ENCODE measurements at regions not wholly inside any gene's neighbourhood (a gene's known extent, or its start where the extent isn't known, plus 50 kb on each side); places are given as distances from the start of the nearest gene placed in this dataset.

GRCh38 chr17:70562137-70562536 lies 392.8 kb downstream of the KCNJ2 start:
- H3K4me2 ChIP-seq = no peak overlapping the region
- no peaks in the 10 kb centered on the region for H3K27me3 Mint-ChIP-seq (ENCODE audit: insufficient read depth, low read depth, poor library complexity)
- no peak for ATAC-seq

GRCh38 chr17:70563281-70563820 lies 394.0 kb downstream of the KCNJ2 start:
- H3K4me1 ChIP-seq (ENCODE audit: insufficient read depth) = no peaks in the 10 kb centered on the region
- ATAC-seq = no peak
- H3K27me3 Mint-ChIP-seq (ENCODE audit: insufficient read depth, low read depth, poor library complexity) = no peaks in the 10 kb centered on the region
- no peak overlapping the region for H3K27ac Mint-ChIP-seq
- no peak overlapping the region for H3K4me3 ChIP-seq
- no peaks in the 10 kb centered on the region for H3K9me3 Mint-ChIP-seq
- H3K4me1 Mint-ChIP-seq = no peaks in the 10 kb centered on the region
- H2AFZ ChIP-seq = no peak overlapping the region
- no peak overlapping the region for H3K4me3 Mint-ChIP-seq
- no peaks in the 10 kb centered on the region for H3K36me3 Mint-ChIP-seq (ENCODE audit: low read depth)
- no peaks in the 10 kb centered on the region for H3K27me3 ChIP-seq (ENCODE audit: insufficient read depth)
- H3K9me2 ChIP-seq (ENCODE audit: insufficient read depth) = no peaks in the 10 kb centered on the region
- no peaks in the 10 kb centered on the region for H3K79me2 ChIP-seq (replicated peaks; ENCODE audit: insufficient read depth)
- no peaks in the 10 kb centered on the region for H4K20me1 ChIP-seq (replicated peaks; ENCODE audit: insufficient read depth)
- no peaks in the 10 kb centered on the region for H3K36me3 ChIP-seq (ENCODE audit: insufficient read depth)
- H3F3A ChIP-seq (replicated peaks; ENCODE audit: low read depth) = no peaks in the 10 kb centered on the region
- no peak for DNase-seq (ENCODE audit: low spot score)
- H3K27ac ChIP-seq (ENCODE audit: low read depth) = no peak overlapping the region
- H3K4me2 ChIP-seq = no peak overlapping the region
- TF ChIP-seq CTCF (conservative IDR thresholded peaks at IDR 0.05; ENCODE audit: low read depth in 2 of 2) (no peak), ETS1 (IDR thresholded peaks at IDR 0.05) (no peak), EZH2 (IDR thresholded peaks at IDR 0.05; ENCODE audit: low read depth, unreplicated experiment) (no peak), CREB1 (CRISPR knock-in tag; IDR thresholded peaks at IDR 0.05; ENCODE audit: low read depth) (no peak), ZNF331 (CRISPR knock-in tag; IDR thresholded peaks at IDR 0.05; ENCODE audit: low read depth) (no peak), JUNB (IDR thresholded peaks at IDR 0.05; ENCODE audit: unreplicated experiment) (no peak), POLR2AphosphoS5 (IDR thresholded peaks at IDR 0.05; ENCODE audit: low read depth) (no peak), EZH2phosphoT487 (IDR thresholded peaks at IDR 0.05; ENCODE audit: unreplicated experiment) (no peak), REST (IDR thresholded peaks at IDR 0.05; ENCODE audit: unreplicated experiment) (no peak)

More at GRCh38 chr17:70562137-70562536, 392.8 kb downstream of the KCNJ2 start:
- Histone ChIP-seq H2AFZ (no peak overlapping the region), H3K4me1 (ENCODE audit: insufficient read depth) (no peaks in the 10 kb centered on the region), H3K27me3 (ENCODE audit: insufficient read depth) (no peaks in the 10 kb centered on the region), H3K36me3 (ENCODE audit: insufficient read depth) (no peaks in the 10 kb centered on the region), H3F3A (replicated peaks; ENCODE audit: low read depth) (no peaks in the 10 kb centered on the region), H3K27ac (ENCODE audit: low read depth) (no peak overlapping the region), H4K20me1 (replicated peaks; ENCODE audit: insufficient read depth) (no peaks in the 10 kb centered on the region), H3K79me2 (replicated peaks; ENCODE audit: insufficient read depth) (no peaks in the 10 kb centered on the region), H3K4me3 (no peak overlapping the region), H3K9me2 (ENCODE audit: insufficient read depth) (no peaks in the 10 kb centered on the region)
- Mint-ChIP-seq H3K27ac (no peak overlapping the region), H3K9me3 (no peaks in the 10 kb centered on the region), H3K4me1 (no peaks in the 10 kb centered on the region), H3K4me3 (no peak overlapping the region), H3K36me3 (ENCODE audit: low read depth) (no peaks in the 10 kb centered on the region)
- no peak for TF ChIP-seq STAT1 (IDR thresholded peaks at IDR 0.05; ENCODE audit: unreplicated experiment)
- TF ChIP-seq JUNB (IDR thresholded peaks at IDR 0.05; ENCODE audit: unreplicated experiment) = no peak
- DNase-seq (ENCODE audit: low spot score) = no peak

Measured in GM23338 (cell line).